ENCODE measurements at regions not wholly inside any gene's neighbourhood (a gene's known extent, or its start where the extent isn't known, plus 50 kb on each side); places are given as distances from the start of the nearest gene placed in this dataset.

- TF ChIP-seq, protein P1, sequence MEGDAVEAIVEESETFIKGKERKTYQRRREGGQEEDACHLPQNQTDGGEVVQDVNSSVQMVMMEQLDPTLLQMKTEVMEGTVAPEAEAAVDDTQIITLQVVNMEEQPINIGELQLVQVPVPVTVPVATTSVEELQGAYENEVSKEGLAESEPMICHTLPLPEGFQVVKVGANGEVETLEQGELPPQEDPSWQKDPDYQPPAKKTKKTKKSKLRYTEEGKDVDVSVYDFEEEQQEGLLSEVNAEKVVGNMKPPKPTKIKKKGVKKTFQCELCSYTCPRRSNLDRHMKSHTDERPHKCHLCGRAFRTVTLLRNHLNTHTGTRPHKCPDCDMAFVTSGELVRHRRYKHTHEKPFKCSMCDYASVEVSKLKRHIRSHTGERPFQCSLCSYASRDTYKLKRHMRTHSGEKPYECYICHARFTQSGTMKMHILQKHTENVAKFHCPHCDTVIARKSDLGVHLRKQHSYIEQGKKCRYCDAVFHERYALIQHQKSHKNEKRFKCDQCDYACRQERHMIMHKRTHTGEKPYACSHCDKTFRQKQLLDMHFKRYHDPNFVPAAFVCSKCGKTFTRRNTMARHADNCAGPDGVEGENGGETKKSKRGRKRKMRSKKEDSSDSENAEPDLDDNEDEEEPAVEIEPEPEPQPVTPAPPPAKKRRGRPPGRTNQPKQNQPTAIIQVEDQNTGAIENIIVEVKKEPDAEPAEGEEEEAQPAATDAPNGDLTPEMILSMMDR (conservative IDR thresholded peaks at IDR 0.05; ENCODE audit: low read depth in 2 of 2), result no peak
- TF ChIP-seq EZH2phosphoT487 (IDR thresholded peaks at IDR 0.05; ENCODE audit: unreplicated experiment) (no peak), POLR2AphosphoS5 (IDR thresholded peaks at IDR 0.05; ENCODE audit: low read depth) (no peak), EZH2 (IDR thresholded peaks at IDR 0.05; ENCODE audit: low read depth, unreplicated experiment) (no peak), ZNF331 (CRISPR knock-in tag; IDR thresholded peaks at IDR 0.05; ENCODE audit: low read depth) (no peak), CREB1 (CRISPR knock-in tag; IDR thresholded peaks at IDR 0.05; ENCODE audit: low read depth) (no peak), JUNB (IDR thresholded peaks at IDR 0.05; ENCODE audit: unreplicated experiment) (no peak)
- TF ChIP-seq, protein P2, sequence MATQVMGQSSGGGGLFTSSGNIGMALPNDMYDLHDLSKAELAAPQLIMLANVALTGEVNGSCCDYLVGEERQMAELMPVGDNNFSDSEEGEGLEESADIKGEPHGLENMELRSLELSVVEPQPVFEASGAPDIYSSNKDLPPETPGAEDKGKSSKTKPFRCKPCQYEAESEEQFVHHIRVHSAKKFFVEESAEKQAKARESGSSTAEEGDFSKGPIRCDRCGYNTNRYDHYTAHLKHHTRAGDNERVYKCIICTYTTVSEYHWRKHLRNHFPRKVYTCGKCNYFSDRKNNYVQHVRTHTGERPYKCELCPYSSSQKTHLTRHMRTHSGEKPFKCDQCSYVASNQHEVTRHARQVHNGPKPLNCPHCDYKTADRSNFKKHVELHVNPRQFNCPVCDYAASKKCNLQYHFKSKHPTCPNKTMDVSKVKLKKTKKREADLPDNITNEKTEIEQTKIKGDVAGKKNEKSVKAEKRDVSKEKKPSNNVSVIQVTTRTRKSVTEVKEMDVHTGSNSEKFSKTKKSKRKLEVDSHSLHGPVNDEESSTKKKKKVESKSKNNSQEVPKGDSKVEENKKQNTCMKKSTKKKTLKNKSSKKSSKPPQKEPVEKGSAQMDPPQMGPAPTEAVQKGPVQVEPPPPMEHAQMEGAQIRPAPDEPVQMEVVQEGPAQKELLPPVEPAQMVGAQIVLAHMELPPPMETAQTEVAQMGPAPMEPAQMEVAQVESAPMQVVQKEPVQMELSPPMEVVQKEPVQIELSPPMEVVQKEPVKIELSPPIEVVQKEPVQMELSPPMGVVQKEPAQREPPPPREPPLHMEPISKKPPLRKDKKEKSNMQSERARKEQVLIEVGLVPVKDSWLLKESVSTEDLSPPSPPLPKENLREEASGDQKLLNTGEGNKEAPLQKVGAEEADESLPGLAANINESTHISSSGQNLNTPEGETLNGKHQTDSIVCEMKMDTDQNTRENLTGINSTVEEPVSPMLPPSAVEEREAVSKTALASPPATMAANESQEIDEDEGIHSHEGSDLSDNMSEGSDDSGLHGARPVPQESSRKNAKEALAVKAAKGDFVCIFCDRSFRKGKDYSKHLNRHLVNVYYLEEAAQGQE (IDR thresholded peaks at IDR 0.05; ENCODE audit: unreplicated experiment), result no peak
Observed at GRCh38 chr6:8193541-8193940, 91.2 kb upstream of the EEF1E1 start.

All from GM23338 (cell line).